ENCODE measurements at regions not wholly inside any gene's neighbourhood (a gene's known extent, or its start where the extent isn't known, plus 50 kb on each side); places are given as distances from the start of the nearest gene placed in this dataset.

DNA sequence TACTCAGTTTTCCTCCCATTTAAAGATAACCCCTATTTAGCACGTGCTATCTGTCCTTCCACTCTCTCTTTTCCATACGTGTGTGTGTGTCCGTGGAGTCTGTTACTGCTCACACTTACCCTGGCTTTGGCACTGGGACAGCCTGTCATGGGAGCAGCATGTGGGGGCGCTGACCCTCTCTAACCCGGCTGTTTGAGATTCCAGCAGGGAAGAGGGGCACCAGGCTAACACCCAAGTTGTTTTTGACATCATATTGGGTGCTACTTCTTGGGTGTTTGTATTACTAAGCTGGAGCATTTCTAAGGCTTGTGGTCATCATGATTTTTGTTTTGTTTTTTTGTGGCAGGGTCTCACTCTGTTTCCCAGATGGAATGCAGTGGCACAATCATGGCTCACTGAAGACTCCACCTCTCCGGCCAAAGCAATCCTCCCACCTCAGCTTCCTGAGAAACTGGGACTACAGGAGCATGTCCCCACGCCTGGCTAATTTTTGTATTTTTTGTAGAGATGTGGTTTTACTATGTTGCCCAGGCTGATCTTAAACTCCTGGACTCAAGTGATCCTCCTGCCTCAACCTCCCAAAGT is 56.9 kb upstream of the SIMC1 start:
- no peak for DNase-seq

DNA sequence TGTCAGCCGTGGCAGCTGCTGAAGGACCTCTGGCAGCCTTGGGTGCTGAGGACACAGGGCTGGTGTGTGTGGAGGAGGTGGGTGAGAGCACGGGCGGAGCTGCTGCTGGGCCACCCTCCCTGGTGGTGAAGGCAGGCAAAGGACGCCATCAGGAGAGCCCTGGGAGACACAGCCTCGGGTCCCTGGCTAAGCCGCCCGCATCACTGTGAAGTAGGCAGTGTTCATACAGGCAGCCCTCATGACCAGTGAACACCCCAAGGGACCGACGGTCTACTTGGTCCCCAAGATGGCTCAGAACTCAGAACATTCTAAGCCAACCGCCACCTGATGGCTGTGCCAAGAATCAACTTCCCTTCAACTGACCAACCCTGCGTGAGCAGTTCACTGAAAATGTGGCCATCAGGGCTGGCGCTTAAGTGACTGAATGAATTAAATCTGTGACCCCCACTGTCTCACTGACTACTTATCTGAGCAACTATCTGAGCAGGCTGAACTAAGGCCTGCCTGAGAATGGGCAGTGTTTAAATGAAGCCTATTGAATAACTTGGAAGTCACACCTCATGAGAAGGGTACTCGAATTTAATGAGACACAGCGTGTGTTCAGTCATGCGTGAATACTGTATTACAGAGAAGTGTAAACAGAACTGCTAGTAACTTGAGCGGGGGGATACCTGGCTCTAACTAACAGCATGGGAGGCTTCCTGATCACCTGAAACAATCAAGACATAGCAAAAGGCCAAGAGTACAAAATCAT is 54.7 kb upstream of the SIMC1 start:
- no peak for DNase-seq

DNA sequence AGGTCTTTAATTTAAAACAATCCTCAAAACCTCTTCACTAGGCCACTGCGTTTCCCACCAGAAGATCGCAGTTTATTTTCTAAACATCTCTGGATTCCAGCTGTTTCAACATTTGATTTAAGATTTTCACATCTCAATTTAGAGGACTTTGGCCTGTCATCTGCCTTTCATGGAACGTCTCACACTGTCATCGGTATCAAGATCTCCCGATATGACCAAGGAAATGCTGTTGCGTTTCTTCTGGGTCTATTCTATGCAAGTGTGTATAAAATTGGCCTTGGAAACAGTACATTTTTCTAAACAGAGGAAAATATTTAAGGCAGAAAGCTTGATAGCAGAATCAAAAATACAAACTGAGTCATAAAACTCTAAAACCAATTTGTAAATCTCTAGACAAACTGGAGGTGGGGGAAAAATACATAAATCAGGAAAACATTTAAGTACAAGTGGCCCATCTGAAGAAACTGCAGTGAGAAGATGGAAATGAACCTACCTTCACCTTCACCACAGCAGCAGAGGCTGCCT is 53.6 kb upstream of the SIMC1 start:
- no peak for DNase-seq

DNA sequence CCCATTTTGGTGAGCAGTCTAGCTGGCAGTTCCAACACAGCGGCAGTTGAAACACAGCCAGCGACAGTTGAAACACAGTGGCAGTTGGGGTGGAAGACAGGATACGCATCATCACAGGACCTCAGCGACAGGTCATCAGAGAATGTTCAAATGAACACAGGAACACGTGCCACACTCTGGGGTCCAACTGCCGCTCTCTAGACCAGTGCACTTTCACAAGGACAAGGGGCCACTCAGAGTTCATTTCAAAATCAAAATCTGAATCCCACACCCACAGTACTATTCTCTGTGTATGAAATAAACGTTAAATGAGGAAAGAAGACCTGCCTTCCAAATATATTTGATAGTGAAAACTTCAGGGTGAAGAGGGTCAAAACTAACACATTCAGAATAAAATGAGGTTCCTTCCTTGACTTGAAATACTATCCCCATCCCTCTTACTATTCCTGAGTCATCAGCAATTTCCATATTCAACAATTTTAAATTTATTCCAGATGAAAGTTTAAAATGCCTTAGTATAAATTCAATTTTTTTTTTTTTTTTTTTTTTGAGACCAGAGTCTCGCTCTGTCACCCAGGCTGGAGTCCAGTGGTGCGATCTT is 53.0 kb upstream of the SIMC1 start:
- DNase-seq: no peak

DNA sequence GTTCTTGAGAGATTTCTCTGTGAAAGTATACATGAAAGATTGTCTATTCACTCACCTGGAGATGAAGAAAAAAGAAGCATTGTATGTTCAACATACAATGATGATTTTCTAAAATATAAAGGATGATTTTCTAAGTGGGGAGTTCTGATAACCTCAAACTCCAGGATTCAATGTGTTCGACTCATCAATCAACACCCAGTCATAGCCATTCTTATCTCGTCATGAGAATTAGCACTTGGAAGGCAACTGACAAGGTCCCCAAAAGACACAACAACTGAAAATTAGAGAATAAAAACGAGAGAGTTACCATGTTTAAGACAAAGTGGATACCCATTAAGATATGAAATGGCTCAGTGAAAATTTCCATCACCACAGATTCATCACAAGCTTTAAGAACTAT is 52.1 kb upstream of the SIMC1 start:
- no peak for DNase-seq

DNA sequence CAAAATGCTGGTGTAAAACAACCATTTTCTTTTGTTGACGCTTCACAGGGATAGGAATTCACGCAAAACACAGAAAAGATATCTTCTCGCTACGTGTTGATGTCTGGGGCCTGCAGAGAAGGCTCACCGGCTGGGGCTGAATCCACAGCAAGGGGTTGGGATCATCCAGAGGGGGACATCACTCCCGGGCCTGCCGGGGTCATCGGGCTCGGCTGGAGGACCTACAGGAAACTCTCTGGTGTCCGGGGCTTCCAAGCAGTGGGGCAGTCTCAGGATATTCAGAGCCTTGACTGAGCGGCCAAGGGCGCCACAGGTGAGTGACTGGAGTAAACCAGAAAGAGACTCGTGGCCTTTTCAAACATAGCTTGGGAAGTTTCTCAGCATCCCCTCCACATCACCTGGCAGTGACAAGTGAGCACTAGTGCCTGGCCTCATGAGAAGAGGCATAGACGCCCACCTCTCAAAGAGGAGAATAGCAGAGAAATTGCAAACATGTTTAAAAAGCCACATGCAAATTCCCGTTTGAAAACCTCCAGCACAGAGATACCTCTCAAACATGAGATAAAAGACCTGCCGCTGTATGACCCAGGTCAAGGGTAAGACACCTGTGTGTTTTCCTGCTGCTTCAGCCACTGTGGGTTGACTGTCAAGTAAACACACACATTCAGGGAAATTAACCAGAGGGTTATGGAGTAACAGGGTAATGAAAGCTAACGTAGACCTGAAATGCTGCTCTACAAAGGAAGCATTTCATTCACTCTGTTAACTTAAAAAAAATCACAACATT is 50.8 kb upstream of the SIMC1 start:
- no peak for DNase-seq

DNA sequence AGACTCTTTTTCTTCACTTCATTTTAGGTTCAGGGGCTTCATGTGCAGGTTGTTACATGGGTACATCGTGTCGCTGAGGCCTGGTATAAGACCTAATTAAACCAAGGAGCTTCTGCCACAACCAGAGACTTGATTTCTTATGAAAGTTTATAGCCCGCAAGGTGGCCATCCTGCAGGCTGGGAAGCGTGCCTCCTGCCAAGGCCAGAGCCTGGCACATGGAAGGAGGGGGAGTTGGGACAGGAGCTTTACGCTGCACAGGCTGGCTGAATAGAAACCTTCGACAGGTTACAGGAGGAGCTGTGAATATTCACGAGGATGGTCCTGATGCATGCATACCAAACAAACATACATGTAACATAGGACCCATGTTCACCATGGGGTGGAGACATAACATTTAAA is 50.1 kb upstream of the SIMC1 start:
- DNase-seq: no peak
